CD14-positive monocyte (primary cell): ENCODE measurements at regions not wholly inside any gene's neighbourhood (a gene's known extent, or its start where the extent isn't known, plus 50 kb on each side); places are given as distances from the start of the nearest gene placed in this dataset.

Experiments
- DNase-seq, 3 donors: peaks; one replicate each; pipeline ENCODE4 v3.0.0-alpha.2; 2011 to 2022
- H2AFZ ChIP-seq: 2 replicates; pipeline ENCODE4 v1.6.0; 2012; ENCODE audit warnings: mild to moderate bottlenecking, low read depth, low read length, inconsistent platforms; ENCODE audit not compliant: insufficient read depth, poor library complexity, severe bottlenecking
- H3K27ac ChIP-seq, 2 donors: 1 replicate in 1 of 2; 2 replicates in 1 of 2; pipeline ENCODE4 v1.5.1; 2012 to 2013; ENCODE audit warnings: low read length in 2 of 2, control low read depth in 1 of 2, inconsistent platforms in 1 of 2, low read depth in 1 of 2, mild to moderate bottlenecking in 1 of 2
- H3K27me3 ChIP-seq, 2 donors: one replicate each; pipeline versions ENCODE4 v1.6.0 to v1.6.1; 2011 to 2013; ENCODE audit warnings: low read length in 2 of 2; ENCODE audit not compliant: control insufficient read depth in 2 of 2, insufficient read depth in 2 of 2
- H3K36me3 ChIP-seq, 2 donors: replicated peaks in 1 of 2; 1 replicate in 1 of 2; 2 replicates in 1 of 2; pipeline versions ENCODE4 v1.5.1 to v1.6.1; 2012 to 2013; ENCODE audit warnings: low read length in 2 of 2, control low read depth in 1 of 2, inconsistent platforms in 1 of 2, mild to moderate bottlenecking in 1 of 2; ENCODE audit not compliant: insufficient read depth in 2 of 2, control insufficient read depth in 1 of 2
- H3K4me1 ChIP-seq, 2 donors: 1 replicate in 1 of 2; 2 replicates in 1 of 2; pipeline versions ENCODE4 v1.5.1 to v1.6.1; 2012 to 2013; ENCODE audit warnings: low read length in 2 of 2, control low read depth in 1 of 2, inconsistent platforms in 1 of 2, mild to moderate bottlenecking in 1 of 2, moderate library complexity in 1 of 2; ENCODE audit not compliant: insufficient read depth in 2 of 2, control insufficient read depth in 1 of 2
- H3K4me2 ChIP-seq: replicated peaks from 2 replicates; pipeline ENCODE3; 2012; ENCODE audit warnings: low read length, moderate library complexity, mild to moderate bottlenecking; ENCODE audit not compliant: poor library complexity, severe bottlenecking; ENCODE audit errors: extremely low read depth
- H3K4me3 ChIP-seq, 3 experiments: fragments of 200-600 bp in 1 of 3; sonication (generic) in 1 of 3; replicated peaks in 1 of 3; 1 replicate in 2 of 3; 2 replicates in 1 of 3; pipeline ENCODE4 v1.5.1; 2011 to 2013; ENCODE audit warnings: low read length in 3 of 3, mild to moderate bottlenecking in 3 of 3, control low read depth in 2 of 3, low read depth in 2 of 3, inconsistent platforms in 1 of 3, moderate library complexity in 1 of 3
- H3K79me2 ChIP-seq: 2 replicates; pipeline ENCODE4 v1.6.0; 2012; ENCODE audit warnings: mild to moderate bottlenecking, control low read depth, inconsistent platforms, low read length, moderate library complexity; ENCODE audit not compliant: insufficient read depth
- H3K9ac ChIP-seq: 2 replicates; pipeline ENCODE4 v1.6.0; 2017; ENCODE audit warnings: low read length, mild to moderate bottlenecking; ENCODE audit not compliant: insufficient read depth, poor library complexity, severe bottlenecking
- H3K9me3 ChIP-seq, 2 donors: replicated peaks in 1 of 2; 1 replicate in 1 of 2; 2 replicates in 1 of 2; pipeline versions ENCODE4 v1.5.1 to v1.6.1; 2012 to 2013; ENCODE audit warnings: low read length in 2 of 2, control low read depth in 1 of 2; ENCODE audit not compliant: control insufficient read depth in 1 of 2, insufficient read depth in 1 of 2
- H4K20me1 ChIP-seq: 2 replicates; pipeline ENCODE4 v1.6.0; 2012; ENCODE audit warnings: mild to moderate bottlenecking, low read length, control low read depth, moderate library complexity; ENCODE audit not compliant: insufficient read depth
- H3K27ac Mint-ChIP-seq, 7 donors: one replicate each; pipeline ENCODE4 v1.8.0; 2020; ENCODE audit warnings: mild to moderate bottlenecking in 7 of 7, mixed read lengths in 7 of 7, moderate library complexity in 6 of 7, inconsistent platforms in 2 of 7
- H3K27me3 Mint-ChIP-seq, 3 donors: one replicate each; pipeline ENCODE4 v1.8.0; 2021 to 2022; ENCODE audit warnings: low read depth in 3 of 3, mild to moderate bottlenecking in 3 of 3, mixed read lengths in 3 of 3, moderate library complexity in 3 of 3, inconsistent platforms in 1 of 3
- H3K36me3 Mint-ChIP-seq, 2 donors: one replicate each; pipeline ENCODE4 v1.8.0; 2020; ENCODE audit warnings: mixed read lengths in 2 of 2, inconsistent platforms in 1 of 2, mild to moderate bottlenecking in 1 of 2
- H3K4me1 Mint-ChIP-seq: one replicate; pipeline ENCODE4 v1.8.0; 2020; ENCODE audit warnings: mild to moderate bottlenecking, mixed read lengths
- H3K4me3 Mint-ChIP-seq, 2 donors: one replicate each; pipeline ENCODE4 v1.8.0; 2020; ENCODE audit warnings: mild to moderate bottlenecking in 2 of 2, mixed read lengths in 2 of 2, moderate library complexity in 1 of 2
- H3K9me3 Mint-ChIP-seq, 7 donors: one replicate each; pipeline ENCODE4 v1.8.0; 2020 to 2022; ENCODE audit warnings: mixed read lengths in 7 of 7, mild to moderate bottlenecking in 6 of 7, moderate library complexity in 6 of 7, inconsistent platforms in 2 of 7
- CTCF ChIP-seq: fragments of 200-600 bp; IDR thresholded peaks from one replicate; pipeline ENCODE4 v1.8.0; 2022; ENCODE audit warnings: antibody characterized with exemption, mild to moderate bottlenecking
- WGBS: methylation state at CpG from one replicate; pipeline ENCODE4 v1.1.5; 2013; ENCODE audit warnings: missing lambda C conversion rate; ENCODE audit not compliant: insufficient coverage; 5-methylcytosine and 5-hydroxymethylcytosine counted together
- intact Hi-C, 2 donors: fragments of 100-400 bp; cut with micrococcal nuclease; formaldehyde crosslinking; loops; one replicate each; pipeline versions ENCODE4 v1.15.0 to v1.15.1; 2023

- Histone ChIP-seq H3K9ac (no peak overlapping the region), H4K20me1 (no peaks in the 10 kb centered on the region), H2AFZ (no peak overlapping the region), H3K36me3 (no peaks in the 10 kb centered on the region), H3K79me2 (no peaks in the 10 kb centered on the region), H3K4me2 (no peak overlapping the region), H3K27me3 (peaks cover 0 to 15% of the 10 kb centered on the region in 2 donors), H3K9me3 (no peaks in the 10 kb centered on the region), H3K4me1 (no peaks in the 10 kb centered on the region), H3K27ac (no peak overlapping the region), H3K4me3 (no peak overlapping the region)
- intact Hi-C loops, result loop anchor here in 1 of 2 donors (10.0 kb wide), 2 partner anchors 395 to 525 kb away; no protein-coding TSS in a partner anchor
- DNase-seq, result no peak
- Mint-ChIP-seq H3K9me3 (peaks cover 0 to 2% (median 0%) of the 10 kb centered on the region in 7 donors), H3K27ac (no peak overlapping the region), H3K4me1 (peaks cover 3% of the 10 kb centered on the region), H3K4me3 (no peak overlapping the region), H3K36me3 (no peaks in the 10 kb centered on the region), H3K27me3 (peaks cover 11 to 29% (median 17%) of the 10 kb centered on the region in 3 donors)
- no peak for TF ChIP-seq CTCF
- 87% methylated on average over 5 of the region's 5 CpGs for WGBS
Measured at GRCh38 chr15:97899981-97900380, 60.5 kb upstream of the ARRDC4 start.

GRCh38 chr15:97902140-97902780, 58.2 kb upstream of the ARRDC4 start:
- H3K4me3 ChIP-seq, result no peak overlapping the region
- no peak overlapping the region for H3K4me3 Mint-ChIP-seq
- H3K9me3 ChIP-seq, result no peaks in the 10 kb centered on the region
- H3K79me2 ChIP-seq, result no peaks in the 10 kb centered on the region
- no peak overlapping the region for H3K9ac ChIP-seq
- H3K4me1 ChIP-seq, result no peaks in the 10 kb centered on the region
- TF ChIP-seq CTCF, result no peak
- no peak for DNase-seq
- no peak overlapping the region for H3K27ac ChIP-seq
- intact Hi-C loops, result loop anchor here in 1 of 2 donors (10.0 kb wide), 2 partner anchors 393 to 523 kb away; no protein-coding TSS in a partner anchor
- H3K36me3 Mint-ChIP-seq, result no peaks in the 10 kb centered on the region
- H3K4me1 Mint-ChIP-seq, result peaks cover 3% of the 10 kb centered on the region
- no peaks in the 10 kb centered on the region for H3K36me3 ChIP-seq
- no peak overlapping the region for H2AFZ ChIP-seq
- no peak overlapping the region for H3K4me2 ChIP-seq
- peaks cover 0 to 2% (median 0%) of the 10 kb centered on the region in 7 donors for H3K9me3 Mint-ChIP-seq
- no peaks in the 10 kb centered on the region for H4K20me1 ChIP-seq
- 82% methylated on average over 8 of the region's 10 CpGs for WGBS
- H3K27me3 Mint-ChIP-seq, result peaks cover 20 to 41% (median 35%) of the 10 kb centered on the region in 3 donors
- peaks cover 0 to 19% of the 10 kb centered on the region in 2 donors for H3K27me3 ChIP-seq
- no peak overlapping the region for H3K27ac Mint-ChIP-seq
